GM12878 (cell line): ENCODE measurements at regions not wholly inside any gene's neighbourhood (a gene's known extent, or its start where the extent isn't known, plus 50 kb on each side); places are given as distances from the start of the nearest gene placed in this dataset.

Experiments
- BCL11A ChIP-seq: IDR thresholded peaks from 2 replicates; pipeline ENCODE4 v1.6.1; 2011; ENCODE audit warnings: low read depth, low read length
- EED ChIP-seq: sonication (generic); IDR thresholded peaks from 2 replicates; pipeline ENCODE4 v1.6.1; 2016; ENCODE audit warnings: antibody characterized with exemption, low read depth
- EGR1 ChIP-seq, 2 experiments: IDR thresholded peaks; 1 replicate in 1 of 2; 2 replicates in 1 of 2; pipeline ENCODE4 v1.6.1; 2011 to 2012; ENCODE audit warnings: low read depth in 2 of 2, low read length in 2 of 2, borderline replicate concordance in 1 of 2, mild to moderate bottlenecking in 1 of 2, moderate library complexity in 1 of 2
- POLR2AphosphoS5 ChIP-seq: IDR thresholded peaks from 2 replicates; pipeline ENCODE4 v1.6.1; 2011; ENCODE audit warnings: mild to moderate bottlenecking, low read length, inconsistent platforms
- SPI1 ChIP-seq: IDR thresholded peaks from 2 replicates; pipeline ENCODE4 v1.6.1; 2011; ENCODE audit warnings: low read depth, mild to moderate bottlenecking, low read length, moderate library complexity, borderline replicate concordance; ENCODE audit not compliant: insufficient read depth
- TAF1 ChIP-seq: IDR thresholded peaks from 2 replicates; pipeline ENCODE4 v1.6.1; 2011; ENCODE audit warnings: mild to moderate bottlenecking, low read depth, low read length, borderline replicate concordance
- ZSCAN29 ChIP-seq: fragments of 450-650 bp; IDR thresholded peaks from 2 replicates; pipeline ENCODE4 v1.6.1; 2017; ENCODE audit warnings: mild to moderate bottlenecking, moderate library complexity
- TF ChIP-seq, protein P1 (sequence below): fragments of 450-650 bp; IDR thresholded peaks from 2 replicates; pipeline ENCODE4 v1.6.1; 2016; ENCODE audit warnings: mild to moderate bottlenecking, moderate library complexity, borderline replicate concordance
- TF ChIP-seq, protein P2 (sequence below): fragments of 450-650 bp; IDR thresholded peaks from 2 replicates; pipeline ENCODE4 v1.6.1; 2016; ENCODE audit warnings: mild to moderate bottlenecking

DNA sequence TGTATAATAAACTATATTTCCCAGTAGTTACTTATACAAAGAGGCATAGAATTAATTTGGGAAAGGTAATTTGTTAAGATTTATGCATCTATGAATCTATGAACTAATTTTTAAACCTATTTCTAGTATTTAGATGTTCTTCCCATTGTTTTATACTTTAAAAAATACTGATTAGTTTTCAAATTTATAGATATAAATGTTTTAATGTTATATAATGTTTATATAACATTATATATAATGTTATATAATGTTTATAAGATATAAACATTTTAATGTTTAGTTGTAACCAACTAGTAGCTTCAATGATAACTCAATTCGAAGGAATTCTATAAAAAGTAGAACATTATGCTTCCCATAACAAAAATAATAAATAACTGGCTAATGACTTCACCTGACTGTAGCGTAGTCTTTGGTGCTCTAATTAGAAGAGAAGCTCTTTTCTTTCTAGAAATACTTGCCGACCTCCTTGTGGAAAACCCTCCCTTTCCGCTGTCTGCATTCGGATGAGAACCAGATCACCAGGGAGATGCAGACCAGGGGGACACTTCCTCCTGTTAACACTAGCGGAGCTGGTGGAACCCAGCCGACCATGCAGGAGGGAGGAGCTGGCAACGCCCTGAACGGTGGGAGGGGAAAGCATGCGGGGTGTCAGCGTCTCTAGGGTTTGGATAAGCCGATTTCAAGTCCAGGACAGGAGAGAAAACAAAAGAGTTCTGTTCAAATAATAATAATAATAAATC, 158.4 kb downstream of the OR2B2 start (continued):
- TF ChIP-seq, protein P1, sequence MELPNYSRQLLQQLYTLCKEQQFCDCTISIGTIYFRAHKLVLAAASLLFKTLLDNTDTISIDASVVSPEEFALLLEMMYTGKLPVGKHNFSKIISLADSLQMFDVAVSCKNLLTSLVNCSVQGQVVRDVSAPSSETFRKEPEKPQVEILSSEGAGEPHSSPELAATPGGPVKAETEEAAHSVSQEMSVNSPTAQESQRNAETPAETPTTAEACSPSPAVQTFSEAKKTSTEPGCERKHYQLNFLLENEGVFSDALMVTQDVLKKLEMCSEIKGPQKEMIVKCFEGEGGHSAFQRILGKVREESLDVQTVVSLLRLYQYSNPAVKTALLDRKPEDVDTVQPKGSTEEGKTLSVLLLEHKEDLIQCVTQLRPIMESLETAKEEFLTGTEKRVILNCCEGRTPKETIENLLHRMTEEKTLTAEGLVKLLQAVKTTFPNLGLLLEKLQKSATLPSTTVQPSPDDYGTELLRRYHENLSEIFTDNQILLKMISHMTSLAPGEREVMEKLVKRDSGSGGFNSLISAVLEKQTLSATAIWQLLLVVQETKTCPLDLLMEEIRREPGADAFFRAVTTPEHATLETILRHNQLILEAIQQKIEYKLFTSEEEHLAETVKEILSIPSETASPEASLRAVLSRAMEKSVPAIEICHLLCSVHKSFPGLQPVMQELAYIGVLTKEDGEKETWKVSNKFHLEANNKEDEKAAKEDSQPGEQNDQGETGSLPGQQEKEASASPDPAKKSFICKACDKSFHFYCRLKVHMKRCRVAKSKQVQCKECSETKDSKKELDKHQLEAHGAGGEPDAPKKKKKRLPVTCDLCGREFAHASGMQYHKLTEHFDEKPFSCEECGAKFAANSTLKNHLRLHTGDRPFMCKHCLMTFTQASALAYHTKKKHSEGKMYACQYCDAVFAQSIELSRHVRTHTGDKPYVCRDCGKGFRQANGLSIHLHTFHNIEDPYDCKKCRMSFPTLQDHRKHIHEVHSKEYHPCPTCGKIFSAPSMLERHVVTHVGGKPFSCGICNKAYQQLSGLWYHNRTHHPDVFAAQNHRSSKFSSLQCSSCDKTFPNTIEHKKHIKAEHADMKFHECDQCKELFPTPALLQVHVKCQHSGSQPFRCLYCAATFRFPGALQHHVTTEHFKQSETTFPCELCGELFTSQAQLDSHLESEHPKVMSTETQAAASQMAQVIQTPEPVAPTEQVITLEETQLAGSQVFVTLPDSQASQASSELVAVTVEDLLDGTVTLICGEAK: peak; percentile 66; the same call in 1 of the 2 replicates
- TF ChIP-seq BCL11A: no peak
- peak; percentile 99 for TF ChIP-seq ZSCAN29
- TF ChIP-seq, protein P2, sequence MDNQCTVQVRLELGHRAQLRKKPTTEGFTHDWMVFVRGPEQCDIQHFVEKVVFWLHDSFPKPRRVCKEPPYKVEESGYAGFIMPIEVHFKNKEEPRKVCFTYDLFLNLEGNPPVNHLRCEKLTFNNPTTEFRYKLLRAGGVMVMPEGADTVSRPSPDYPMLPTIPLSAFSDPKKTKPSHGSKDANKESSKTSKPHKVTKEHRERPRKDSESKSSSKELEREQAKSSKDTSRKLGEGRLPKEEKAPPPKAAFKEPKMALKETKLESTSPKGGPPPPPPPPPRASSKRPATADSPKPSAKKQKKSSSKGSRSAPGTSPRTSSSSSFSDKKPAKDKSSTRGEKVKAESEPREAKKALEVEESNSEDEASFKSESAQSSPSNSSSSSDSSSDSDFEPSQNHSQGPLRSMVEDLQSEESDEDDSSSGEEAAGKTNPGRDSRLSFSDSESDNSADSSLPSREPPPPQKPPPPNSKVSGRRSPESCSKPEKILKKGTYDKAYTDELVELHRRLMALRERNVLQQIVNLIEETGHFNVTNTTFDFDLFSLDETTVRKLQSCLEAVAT: peak; percentile 32; the same call in 1 of the 2 replicates
- TF ChIP-seq EED: peak; percentile 53; the same call in 1 of the 2 replicates
- peak; percentile 82 for TF ChIP-seq SPI1
- TF ChIP-seq TAF1: 0 out of 2 replicates have a peak, but pooled peaks have one; percentile 13
- TF ChIP-seq EGR1 (IDR thresholded peaks at IDR 0.05; ENCODE audit: borderline replicate concordance in 1 of 2, low read depth in 2 of 2, low read length in 2 of 2): peak in 1 of 2 experiments; percentile 20; a peak in 1 of 3 replicates
- peak; percentile 26; the same call in 1 of the 2 replicates for TF ChIP-seq POLR2AphosphoS5
